GM18511 (cell line): ENCODE measurements at regions not wholly inside any gene's neighbourhood (a gene's known extent, or its start where the extent isn't known, plus 50 kb on each side); places are given as distances from the start of the nearest gene placed in this dataset.

ENCODE experiments used
- ATAC-seq: cut with Tn5 transposase; IDR thresholded peaks from one replicate; pipeline ENCODE4 v1.9.1; 2021; ENCODE audit warnings: mild to moderate bottlenecking, moderate library complexity; ENCODE audit not compliant: unreplicated experiment

DNA sequence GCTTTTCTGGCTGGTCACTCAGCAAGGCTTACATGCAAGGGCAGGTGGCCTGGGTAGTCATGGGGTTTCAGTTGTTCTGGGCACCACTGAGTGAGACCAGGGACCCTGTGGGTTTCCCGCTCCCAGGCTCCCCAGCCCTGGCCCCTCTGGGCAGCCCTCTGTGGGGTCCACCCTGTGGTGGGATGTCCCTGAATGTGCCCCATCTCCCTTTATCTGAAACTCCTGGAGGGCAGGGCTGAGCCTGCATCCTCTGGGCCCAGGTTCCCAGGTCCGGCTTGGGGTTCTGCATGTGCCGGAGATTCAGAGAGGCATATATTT lies 1041.0 kb downstream of the BRD1 start:
- ATAC-seq = no peak

DNA sequence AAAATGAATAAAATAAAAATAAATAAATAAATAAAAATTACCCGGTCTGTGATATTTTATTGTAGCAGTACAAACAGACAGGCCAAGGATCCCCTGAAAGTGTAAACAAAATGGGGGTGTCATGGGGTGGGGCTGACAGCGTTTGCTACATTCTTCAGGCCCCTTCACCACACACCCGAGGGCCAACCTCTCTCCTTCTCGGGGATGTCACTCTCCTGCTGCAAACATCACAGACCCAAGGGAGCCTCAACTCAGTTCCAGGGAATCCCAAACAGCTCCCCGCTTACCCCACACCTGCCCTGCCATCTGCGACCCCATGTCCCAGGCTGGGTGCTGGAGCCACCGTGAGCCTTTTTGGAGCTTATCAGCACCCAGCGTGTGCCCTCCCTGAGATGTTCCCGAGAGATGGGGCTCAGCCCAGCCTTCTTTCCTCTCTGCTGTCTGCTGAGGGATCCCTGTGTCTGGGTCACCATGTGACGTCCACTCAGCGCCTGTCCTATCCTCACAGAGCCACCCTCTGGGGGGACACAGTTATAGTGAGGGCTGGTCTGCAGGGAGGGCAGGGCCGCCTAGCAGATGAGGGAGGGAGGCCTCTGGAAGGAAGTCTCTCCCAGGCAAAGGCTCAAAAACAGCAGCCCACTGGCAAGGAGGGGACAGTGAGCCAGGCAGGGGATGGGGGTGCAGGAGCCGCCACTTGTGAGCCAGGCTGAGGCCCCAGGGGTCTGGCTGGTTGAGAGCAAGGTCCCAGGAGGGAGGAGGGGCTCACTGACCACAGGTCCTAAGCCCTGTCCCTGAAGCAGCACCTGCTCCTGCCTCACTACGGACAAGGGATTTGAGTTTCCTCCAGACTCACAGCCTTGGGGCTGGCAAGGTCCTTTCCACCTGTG lies 1041.6 kb downstream of the BRD1 start:
- ATAC-seq = no peak

DNA sequence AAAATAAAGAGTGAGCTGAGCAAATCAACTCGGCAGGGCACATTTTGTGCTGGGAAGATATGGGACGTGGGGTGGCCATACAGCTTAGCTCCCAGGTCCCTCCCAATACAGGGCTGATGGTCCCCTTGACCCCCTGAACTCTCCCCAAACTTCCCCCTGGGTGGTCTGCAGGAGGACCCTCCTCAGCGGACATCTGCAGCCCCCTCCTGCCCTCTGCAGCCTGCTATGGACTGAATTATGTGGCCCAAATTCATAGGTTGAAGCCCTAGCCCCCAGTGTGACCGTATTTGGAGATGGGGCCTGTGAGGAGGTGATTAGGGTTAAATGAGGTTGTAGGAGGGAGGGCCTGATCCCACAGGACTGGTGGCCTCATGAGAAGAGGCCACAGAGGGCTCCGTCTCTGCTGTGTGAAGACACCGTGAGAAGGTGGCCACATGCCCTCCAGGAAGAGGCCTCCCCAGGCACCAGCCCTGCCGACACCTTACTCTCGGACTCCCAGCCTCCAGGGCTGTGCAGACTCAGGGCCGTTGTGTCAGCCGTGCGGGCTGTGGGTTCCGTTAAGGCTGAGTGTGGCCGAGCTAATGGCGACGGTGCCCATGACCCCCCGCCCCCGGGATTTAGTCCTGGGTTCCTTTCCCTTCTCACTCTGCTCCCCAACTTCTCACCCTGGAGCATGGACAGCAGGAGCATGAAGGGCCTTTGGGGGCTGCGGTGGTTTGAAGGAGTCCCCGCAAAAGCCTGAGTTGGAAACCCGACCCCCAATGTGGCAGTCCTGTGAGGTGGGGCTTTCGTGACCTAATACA lies 1042.8 kb downstream of the BRD1 start:
- ATAC-seq = no peak

DNA sequence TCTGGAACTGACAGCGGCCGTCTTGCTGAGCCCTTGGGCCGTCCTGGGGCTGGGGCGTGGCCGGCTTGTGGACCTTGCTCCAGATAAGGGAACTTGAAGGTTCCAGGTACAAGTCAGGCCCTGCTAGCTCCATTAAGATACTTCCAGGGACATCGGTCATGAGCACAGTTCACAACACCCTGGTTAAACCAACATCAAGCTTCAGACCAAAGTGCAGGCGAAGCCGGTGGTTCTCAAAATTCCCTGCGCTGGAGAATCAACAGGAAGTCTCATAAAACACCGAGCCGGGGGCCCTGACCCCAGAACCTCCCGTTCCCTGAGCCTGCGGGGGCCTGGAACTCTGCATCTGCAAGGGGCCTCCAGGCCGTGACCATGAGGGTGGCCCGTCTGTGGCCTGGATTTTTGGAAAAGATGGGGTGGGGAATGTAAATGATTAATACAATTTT lies 1043.8 kb downstream of the BRD1 start:
- no peak for ATAC-seq

DNA sequence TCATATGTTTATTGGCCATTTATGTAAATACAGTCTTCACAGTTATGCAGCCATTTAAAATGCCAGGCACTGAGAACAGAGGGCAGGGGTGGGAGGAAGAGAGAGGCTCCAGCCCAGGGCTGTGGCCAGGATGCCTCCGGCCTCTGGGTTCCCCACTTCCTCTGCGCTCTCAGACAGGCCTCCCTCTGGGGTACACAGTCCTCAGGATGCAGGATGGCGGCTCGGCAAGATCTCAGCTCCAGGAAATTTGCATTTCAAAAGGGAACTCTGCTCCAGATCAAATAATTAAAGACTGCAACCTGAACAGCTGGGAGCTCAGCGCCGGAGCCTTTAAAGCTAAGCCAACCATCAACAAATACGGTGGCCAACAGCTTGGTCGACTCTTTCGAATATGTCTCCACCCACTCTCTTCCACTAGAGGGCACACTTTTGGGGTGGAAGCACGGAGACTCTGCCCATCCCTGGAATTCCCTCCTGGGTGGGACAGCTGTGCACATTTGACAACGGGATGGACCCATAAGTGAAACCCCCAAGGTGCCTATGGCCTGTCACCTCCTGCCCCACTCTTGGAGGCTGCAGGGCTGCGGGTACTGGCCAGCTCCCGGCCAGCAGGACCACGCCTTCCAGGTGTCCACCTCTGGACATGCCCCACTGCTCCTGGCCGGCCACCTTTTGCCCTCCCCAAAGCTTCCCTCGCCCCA lies 1044.7 kb downstream of the BRD1 start:
- no peak for ATAC-seq

DNA sequence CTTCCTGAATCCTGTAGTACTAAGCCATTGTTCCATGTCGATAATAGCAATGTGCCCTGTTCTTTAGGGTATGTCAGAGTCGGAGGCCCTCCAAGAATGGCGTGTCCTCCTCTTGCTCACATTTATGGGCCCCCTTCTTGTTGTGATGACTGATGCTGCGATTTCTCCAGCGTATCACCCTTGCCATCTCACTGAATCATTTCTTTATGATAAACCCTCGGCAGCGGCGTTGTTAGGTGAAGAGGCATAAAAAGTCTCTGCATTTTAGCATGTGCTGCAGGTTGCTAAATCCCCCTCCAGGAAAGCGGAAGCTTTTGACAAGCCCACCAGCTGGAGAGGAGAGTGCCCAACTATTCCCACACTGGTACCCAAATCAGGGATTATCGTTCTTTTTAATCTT lies 1045.3 kb downstream of the BRD1 start:
- no peak for ATAC-seq

DNA sequence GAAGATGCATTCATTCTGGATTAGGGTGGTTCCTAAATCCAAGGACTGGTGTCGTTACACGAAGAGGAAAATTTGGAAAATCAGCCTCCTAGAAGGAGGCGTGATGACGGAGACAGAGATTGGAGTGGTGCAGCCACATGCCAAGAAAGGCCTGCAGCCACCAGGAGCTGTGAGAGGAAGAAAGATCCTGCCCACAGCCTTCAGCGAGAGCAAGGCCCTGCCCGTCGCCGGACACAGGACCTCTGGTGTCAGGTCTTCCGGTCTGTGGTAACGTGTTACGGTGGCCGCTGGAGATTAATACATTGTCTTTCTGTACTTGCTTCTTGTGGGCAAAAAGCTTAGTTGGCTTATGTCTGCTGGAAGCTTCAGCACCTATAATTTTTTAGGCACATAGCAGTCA lies 1045.8 kb downstream of the BRD1 start:
- ATAC-seq = no peak

DNA sequence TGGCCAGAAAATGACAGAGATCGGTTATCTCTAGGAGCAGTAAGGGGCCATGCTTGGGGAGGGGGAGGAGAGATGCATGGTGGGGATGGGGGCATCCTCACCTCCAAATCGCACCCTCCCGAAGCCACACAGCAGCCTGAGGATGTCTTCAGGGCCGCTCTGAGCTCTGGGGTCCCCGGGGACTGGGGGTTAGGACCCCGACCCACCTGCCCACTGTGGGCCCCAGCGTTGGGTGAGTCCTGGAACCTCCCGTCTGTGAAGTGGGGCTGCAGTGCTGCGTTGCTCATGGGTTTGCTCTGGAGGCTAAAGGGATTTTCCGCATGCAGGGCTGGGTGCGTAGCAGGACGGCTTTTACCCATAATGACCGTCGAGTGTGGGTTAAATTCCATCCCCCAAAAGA lies 1046.3 kb downstream of the BRD1 start:
- no peak for ATAC-seq

DNA sequence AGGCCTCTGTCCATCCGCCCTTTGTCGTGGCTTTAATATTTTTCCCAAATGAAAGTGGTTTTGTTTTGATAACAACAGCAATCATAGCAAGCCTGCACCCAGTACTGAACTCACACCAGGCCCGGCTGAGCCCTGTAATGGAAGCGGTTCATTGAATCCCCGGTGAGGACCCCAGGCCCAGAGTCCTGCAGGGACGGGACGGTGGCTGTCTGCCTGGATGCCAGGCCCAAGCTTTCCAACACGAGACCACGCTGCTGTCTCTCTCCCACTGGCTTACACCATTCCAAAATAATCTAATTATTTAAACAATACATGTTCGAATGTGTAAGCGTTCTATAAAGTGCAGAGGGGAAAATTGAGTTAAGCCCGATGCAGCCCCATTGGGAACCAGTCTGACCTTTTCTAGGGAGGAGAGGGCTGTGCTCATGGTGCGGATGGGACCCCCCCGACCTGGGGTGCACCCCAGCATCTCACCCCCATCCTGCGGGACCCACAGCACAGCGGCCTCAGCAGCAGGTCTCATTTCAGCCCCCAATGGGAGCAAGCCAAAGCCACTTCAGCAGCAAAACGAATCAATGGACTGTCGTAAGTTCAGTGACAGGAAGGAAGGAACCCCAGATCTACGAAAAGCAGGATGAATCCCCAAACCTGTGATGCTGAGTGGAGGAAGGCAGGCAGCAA lies 1046.9 kb downstream of the BRD1 start:
- no peak for ATAC-seq

DNA sequence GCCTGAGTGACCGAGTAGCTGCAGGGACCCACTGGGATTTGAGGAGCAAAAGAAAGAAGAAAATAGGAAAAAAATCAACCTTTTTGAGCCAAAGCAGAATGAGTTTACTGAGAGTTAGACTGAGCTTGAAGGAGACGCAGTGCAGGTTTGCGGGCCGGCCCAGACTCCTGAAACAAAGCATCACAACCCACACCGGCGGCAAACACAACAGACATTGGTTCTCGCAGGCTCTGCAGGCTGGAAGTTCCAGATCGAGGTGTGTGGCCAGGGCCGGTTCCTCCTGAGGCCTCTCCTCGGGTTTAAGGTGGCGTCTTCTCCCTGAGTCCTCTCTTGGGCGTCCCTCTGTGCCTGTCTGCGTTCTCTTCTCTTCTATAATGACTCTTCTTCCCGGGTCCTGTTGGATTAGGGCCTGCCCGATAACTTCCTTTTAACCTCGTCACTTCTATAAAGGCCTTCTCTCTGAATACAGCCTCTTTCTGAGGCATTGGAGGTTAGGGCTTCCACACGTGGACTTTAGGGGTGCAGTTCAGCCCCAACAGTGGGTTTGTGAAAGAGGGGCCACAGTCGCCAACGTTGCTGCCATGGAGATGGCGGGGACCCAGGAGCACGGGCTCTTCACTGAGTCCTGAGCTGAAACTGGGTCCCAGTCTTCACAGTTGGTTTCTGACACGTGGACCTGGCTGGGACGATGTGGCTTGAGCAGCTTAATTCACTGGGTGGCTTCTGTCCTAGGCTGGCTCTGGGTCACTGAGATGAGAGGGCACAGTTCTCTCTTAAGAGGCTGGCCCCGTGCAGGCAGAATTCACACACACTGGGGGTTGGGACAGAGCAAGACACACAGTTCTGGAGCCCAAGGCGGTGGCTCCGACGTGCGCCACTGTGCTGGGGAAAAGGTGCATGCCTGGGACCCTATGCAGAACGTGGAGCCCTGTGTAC lies 1047.7 kb downstream of the BRD1 start:
- no peak for ATAC-seq

DNA sequence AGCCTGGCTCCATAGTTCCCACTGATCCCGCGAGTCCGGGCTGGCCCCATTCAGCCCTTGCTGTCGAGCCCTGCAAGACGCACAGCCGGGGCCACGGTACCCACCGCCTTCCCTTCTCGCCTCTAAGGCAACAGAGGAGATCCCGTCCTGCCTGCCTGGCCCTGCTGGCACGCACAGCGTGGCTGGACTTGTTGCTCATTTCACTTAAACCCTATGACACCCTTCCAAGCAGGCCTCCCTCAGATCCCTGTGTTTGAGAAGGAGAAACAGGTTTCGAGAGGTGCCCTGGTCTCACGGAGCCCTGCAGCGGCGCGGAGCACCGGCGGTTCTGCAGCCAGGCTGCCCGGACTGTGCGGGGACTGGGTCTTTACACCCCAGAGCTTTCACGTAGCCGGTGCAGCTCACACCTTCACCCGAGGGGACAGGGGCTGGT lies 1048.4 kb downstream of the BRD1 start:
- ATAC-seq = no peak

DNA sequence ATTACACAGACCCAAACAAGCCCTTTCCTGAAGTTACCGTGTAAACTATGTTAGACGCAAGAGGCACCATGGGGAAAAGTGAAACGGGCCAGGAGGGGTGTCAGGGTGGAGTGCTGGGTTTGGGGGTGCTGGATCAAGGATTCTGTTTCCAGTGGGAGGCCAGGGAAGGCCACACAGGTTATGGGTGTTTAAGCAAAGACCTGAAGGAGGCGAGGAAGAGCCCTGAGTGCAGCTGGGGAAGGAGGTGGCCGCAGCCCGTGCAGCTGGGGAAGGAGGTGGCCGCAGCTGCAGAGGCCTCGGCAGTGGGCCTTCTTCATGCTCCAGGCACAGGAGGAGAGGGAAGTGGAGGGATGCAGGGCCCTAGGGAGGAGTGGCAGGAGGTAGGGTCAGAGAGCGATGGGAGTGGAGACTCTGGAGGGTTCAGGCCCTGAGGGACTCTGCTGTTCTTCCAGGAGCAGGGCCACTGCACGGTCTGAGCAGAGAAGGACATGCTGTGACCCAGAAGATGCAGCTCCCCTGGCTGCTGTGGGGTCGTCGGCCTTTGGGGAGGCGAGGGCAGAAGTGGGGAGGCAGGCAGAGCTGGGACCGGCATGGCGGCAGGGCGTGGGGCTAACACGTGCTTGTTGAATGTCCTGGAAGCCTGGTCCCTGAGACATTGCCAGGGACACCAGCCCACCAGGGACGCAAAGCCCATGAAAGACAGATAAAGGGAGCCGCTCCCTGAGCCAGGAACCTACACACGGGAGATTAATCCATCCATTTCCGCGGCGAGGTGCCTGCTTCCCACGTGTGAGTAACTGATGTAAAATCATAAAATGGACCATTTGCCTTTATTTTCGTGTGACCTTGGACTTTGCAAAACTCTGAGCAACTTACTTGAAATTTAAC lies 1049.1 kb downstream of the BRD1 start:
- no peak for ATAC-seq

DNA sequence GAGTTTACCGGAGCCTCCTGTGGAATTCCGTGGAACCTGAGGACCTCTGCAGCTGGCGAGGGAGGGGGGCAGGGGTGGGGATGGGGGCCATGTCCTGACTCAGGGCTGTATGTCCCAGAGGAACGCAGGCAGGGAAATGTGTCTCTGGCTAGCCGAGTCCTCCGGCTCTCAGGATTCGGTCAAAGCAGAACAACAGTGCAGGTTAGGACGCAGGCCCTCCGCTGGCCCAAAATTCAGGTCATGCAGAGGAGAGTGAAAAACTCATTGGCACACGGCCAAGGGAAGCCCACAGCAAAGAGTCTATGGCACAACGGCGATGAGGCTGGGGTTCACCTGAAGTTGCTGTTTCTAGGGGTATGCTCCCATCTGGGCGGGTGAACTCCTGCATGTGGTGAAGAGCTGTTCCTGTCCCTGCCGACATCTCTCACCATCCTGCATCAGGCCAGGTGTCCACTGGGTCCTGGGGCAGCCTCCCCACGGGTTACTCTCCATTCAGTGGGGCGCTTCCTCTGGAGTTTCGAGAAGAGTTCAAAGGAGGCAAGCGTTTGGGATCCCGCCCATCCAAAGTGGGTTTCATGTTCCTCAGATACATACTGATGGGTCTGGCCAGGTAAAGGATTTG lies 1055.3 kb downstream of the BRD1 start:
- no peak for ATAC-seq

DNA sequence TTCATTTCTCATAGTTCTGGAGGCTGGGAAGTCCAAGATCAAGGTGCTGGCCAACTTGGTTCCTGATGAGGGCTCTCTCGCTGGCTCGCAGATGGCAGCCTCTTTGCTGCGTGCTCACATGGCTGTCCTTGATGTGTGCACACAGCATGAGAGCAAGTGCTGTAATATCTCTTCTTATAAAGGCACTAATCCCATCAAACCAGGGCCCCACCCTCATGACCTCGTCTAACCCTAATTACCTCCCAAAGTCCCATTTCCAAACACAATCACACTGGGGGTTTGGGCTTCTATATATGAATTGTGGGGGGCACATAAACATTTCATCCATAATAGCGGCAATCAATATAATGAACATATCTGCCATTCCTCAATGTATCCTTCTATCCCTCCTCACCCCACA lies 1062.1 kb downstream of the BRD1 start:
- ATAC-seq = no peak

DNA sequence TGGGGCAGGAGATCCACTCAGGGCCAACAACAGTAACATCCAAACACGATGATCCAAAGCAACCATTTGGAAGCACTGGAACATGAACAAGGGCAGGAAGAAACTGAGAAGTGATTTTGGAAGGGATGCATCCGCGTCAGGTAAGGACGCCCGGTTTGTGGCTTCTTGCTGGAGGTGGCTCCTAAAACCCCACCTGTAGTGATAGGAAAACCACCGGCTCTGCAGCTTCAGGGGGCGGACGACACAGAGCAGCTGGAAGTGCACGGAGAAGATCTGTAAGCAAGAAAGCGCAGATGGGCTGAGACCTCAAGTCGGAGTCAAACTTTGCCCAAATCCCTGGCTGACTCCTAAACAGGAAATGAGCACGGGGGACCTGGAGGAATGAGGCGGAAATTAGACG lies 1066.1 kb downstream of the BRD1 start:
- ATAC-seq = no peak

DNA sequence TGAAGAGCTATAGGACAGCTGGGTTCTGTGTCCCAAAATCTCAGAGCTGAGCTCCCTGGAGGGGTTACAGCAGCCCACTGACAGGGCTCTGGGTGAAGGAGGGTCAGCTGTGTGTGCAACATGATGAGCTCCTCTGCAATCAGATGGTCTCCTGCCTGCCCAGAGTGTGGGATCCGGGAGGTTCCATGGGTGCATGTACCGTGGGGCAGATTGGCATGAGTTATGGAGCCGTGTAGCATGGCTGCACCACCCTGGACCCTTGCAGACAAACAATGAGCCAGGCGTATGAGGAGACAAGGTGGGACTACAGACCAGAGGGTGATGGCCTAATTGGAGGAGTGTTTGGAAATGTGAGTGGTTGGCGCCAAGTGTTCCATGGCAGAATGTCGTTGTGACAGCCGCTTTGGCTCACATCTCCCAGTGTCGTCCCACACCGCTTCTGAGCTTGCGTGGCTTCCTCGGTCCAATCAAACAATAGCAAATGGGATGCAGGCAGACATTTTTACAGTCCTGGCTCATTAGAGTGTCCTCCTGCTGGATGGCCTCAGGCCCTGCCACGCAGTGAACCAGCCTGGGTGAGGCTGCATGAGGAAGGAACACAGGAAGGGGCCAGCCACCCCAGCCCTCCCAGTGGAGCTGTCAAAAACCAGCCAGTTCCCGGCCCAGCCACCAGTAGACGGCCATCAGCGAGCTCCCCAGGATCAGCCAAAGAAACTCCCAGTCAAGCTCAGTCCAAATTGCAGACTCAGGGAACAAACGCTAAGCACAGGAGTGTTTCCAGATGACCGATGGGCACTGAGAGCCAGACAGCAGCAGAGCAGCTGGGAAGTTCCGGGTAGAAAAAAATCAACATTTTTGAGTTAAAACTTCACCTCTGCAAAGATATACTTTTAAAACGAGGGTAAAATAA lies 1066.9 kb downstream of the BRD1 start:
- ATAC-seq = no peak
